Mesodermal cell (in vitro differentiated cells): ENCODE measurements at regions not wholly inside any gene's neighbourhood (a gene's known extent, or its start where the extent isn't known, plus 50 kb on each side); places are given as distances from the start of the nearest gene placed in this dataset.

ENCODE experiments used
- H3K27ac ChIP-seq: 2 replicates; pipeline ENCODE4 v1.7.0; 2013; ENCODE audit warnings: mild to moderate bottlenecking, low read depth, low read length, moderate library complexity; ENCODE audit not compliant: severe bottlenecking
- H3K36me3 ChIP-seq: 2 replicates; pipeline ENCODE4 v1.7.1; 2013; ENCODE audit warnings: mild to moderate bottlenecking, low read length, moderate library complexity; ENCODE audit not compliant: control insufficient read depth, insufficient read depth
- H3K4me1 ChIP-seq: one replicate; pipeline ENCODE4 v1.7.1; 2013; ENCODE audit warnings: mild to moderate bottlenecking, low read length; ENCODE audit not compliant: insufficient read depth, control insufficient read depth, poor library complexity, severe bottlenecking
- H3K4me3 ChIP-seq: 2 replicates; pipeline ENCODE4 v1.7.0; 2013; ENCODE audit warnings: low read length, control low read depth, mild to moderate bottlenecking; ENCODE audit not compliant: insufficient read depth, poor library complexity, severe bottlenecking; ENCODE audit errors: extremely low read depth
- H3K9me3 ChIP-seq: 2 replicates; pipeline ENCODE4 v1.7.1; 2013; ENCODE audit warnings: mild to moderate bottlenecking, low read length, moderate library complexity; ENCODE audit not compliant: control insufficient read depth
- WGBS, 2 experiments: methylation state at CpG; one replicate each; pipeline ENCODE4 v1.1.5; 2013; ENCODE audit warnings: missing lambda C conversion rate in 2 of 2; ENCODE audit not compliant: insufficient coverage in 2 of 2; 5-methylcytosine and 5-hydroxymethylcytosine counted together

- no peak overlapping the region for H3K27ac ChIP-seq
- WGBS, 2 experiments = 86 to 93% methylated on average over 1 of the region's 2 CpGs
- no peaks in the 10 kb centered on the region for H3K4me1 ChIP-seq
- no peaks in the 10 kb centered on the region for H3K36me3 ChIP-seq
- no peaks in the 10 kb centered on the region for H3K9me3 ChIP-seq
- H3K4me3 ChIP-seq = no peak overlapping the region
These were observed 294.1 kb downstream of the RMST start for GRCh38 chr12:97756741-97757140.

GRCh38 chr12:97757481-97758193 lies 295.0 kb downstream of the RMST start:
- Histone ChIP-seq H3K36me3 (no peaks in the 10 kb centered on the region), H3K27ac (no peak overlapping the region), H3K9me3 (peaks cover 8% of the 10 kb centered on the region), H3K4me3 (no peak overlapping the region), H3K4me1 (no peaks in the 10 kb centered on the region)
- 87 to 92% methylated on average over 4 to 5 of the region's 6 CpGs for WGBS, 2 experiments

GRCh38 chr12:97758194-97758501 lies 295.5 kb downstream of the RMST start:
- 100% methylated on average over 1 of the region's 1 CpG for WGBS, 2 experiments
- H3K36me3 ChIP-seq = no peaks in the 10 kb centered on the region
- H3K4me3 ChIP-seq = no peak overlapping the region
- H3K27ac ChIP-seq = no peak overlapping the region
- peaks cover 8% of the 10 kb centered on the region for H3K9me3 ChIP-seq
- no peaks in the 10 kb centered on the region for H3K4me1 ChIP-seq

GRCh38 chr12:97758586-97758985 lies 296.0 kb downstream of the RMST start:
- H3K27ac ChIP-seq = no peak overlapping the region
- H3K36me3 ChIP-seq = no peaks in the 10 kb centered on the region
- WGBS, 2 experiments = no CpG with 5 or more reads among the region's 1 CpG
- H3K9me3 ChIP-seq = peaks cover 8% of the 10 kb centered on the region
- H3K4me3 ChIP-seq = no peak overlapping the region
- H3K4me1 ChIP-seq = no peaks in the 10 kb centered on the region

GRCh38 chr12:97760601-97761000 lies 298.0 kb downstream of the RMST start:
- H3K4me1 ChIP-seq = no peaks in the 10 kb centered on the region
- peaks cover 8% of the 10 kb centered on the region for H3K9me3 ChIP-seq
- no peaks in the 10 kb centered on the region for H3K36me3 ChIP-seq
- H3K4me3 ChIP-seq = no peak overlapping the region
- no peak overlapping the region for H3K27ac ChIP-seq
- 86 to 96% methylated on average over 2 to 3 of the region's 3 CpGs for WGBS, 2 experiments

- no peak overlapping the region for H3K4me3 ChIP-seq
- H3K27ac ChIP-seq = no peak overlapping the region
- no peaks in the 10 kb centered on the region for H3K4me1 ChIP-seq
- H3K36me3 ChIP-seq = no peaks in the 10 kb centered on the region
- peaks cover 8% of the 10 kb centered on the region for H3K9me3 ChIP-seq
- 73 to 89% methylated on average over 1 to 2 of the region's 6 CpGs for WGBS, 2 experiments
These were observed 300.5 kb downstream of the RMST start for GRCh38 chr12:97763113-97763512.

- Histone ChIP-seq H3K36me3 (no peaks in the 10 kb centered on the region), H3K4me1 (no peaks in the 10 kb centered on the region), H3K9me3 (peaks cover 8% of the 10 kb centered on the region), H3K27ac (no peak overlapping the region), H3K4me3 (no peak overlapping the region)
These were observed 302.1 kb downstream of the RMST start for GRCh38 chr12:97764700-97765099.

GRCh38 chr12:97767347-97767746 lies 304.7 kb downstream of the RMST start:
- WGBS, 2 experiments = no CpG with 5 or more reads among the region's 2 CpGs
- Histone ChIP-seq H3K27ac (no peak overlapping the region), H3K36me3 (no peaks in the 10 kb centered on the region), H3K4me3 (no peak overlapping the region), H3K4me1 (no peaks in the 10 kb centered on the region), H3K9me3 (peaks cover 3% of the 10 kb centered on the region)

GRCh38 chr12:97778111-97778510 lies 315.5 kb downstream of the RMST start:
- 85% methylated on average over 2 to 3 of the region's 3 CpGs for WGBS, 2 experiments
- Histone ChIP-seq H3K27ac (no peak overlapping the region), H3K4me1 (no peaks in the 10 kb centered on the region), H3K36me3 (no peaks in the 10 kb centered on the region), H3K9me3 (peaks cover 3% of the 10 kb centered on the region), H3K4me3 (no peak overlapping the region)

GRCh38 chr12:97781342-97781741 lies 318.7 kb downstream of the RMST start:
- Histone ChIP-seq H3K9me3 (no peaks in the 10 kb centered on the region), H3K4me1 (no peaks in the 10 kb centered on the region), H3K36me3 (no peaks in the 10 kb centered on the region), H3K4me3 (no peak overlapping the region), H3K27ac (no peak overlapping the region)
- 95 to 100% methylated on average over 3 to 4 of the region's 5 CpGs for WGBS, 2 experiments

- no peaks in the 10 kb centered on the region for H3K4me1 ChIP-seq
- peaks cover 3% of the 10 kb centered on the region for H3K9me3 ChIP-seq
- no peak overlapping the region for H3K4me3 ChIP-seq
- H3K27ac ChIP-seq = no peak overlapping the region
- H3K36me3 ChIP-seq = no peaks in the 10 kb centered on the region
These were observed 322.3 kb downstream of the RMST start for GRCh38 chr12:97784904-97785303.
